DOHH2 (cell line): ENCODE measurements at regions not wholly inside any gene's neighbourhood (a gene's known extent, or its start where the extent isn't known, plus 50 kb on each side); places are given as distances from the start of the nearest gene placed in this dataset.

ENCODE experiments used
- H3F3A ChIP-seq: fragments of 200-600 bp; sonication (generic), shearing (Covaris generic); 2 replicates; pipeline ENCODE4 v1.6.0; 2016; ENCODE audit warnings: antibody characterized with exemption, mild to moderate bottlenecking; ENCODE audit not compliant: control insufficient read depth, insufficient read depth
- H3K27ac ChIP-seq: fragments of 200-600 bp; sonication (generic); 2 replicates; pipeline ENCODE4 v1.5.1; 2014; ENCODE audit warnings: low read depth, mild to moderate bottlenecking, low read length, moderate library complexity
- H3K27me3 ChIP-seq: fragments of 200-600 bp; sonication (generic); 2 replicates; pipeline ENCODE4 v1.6.1; 2014; ENCODE audit warnings: mild to moderate bottlenecking, low read length, mixed read lengths; ENCODE audit not compliant: control insufficient read depth
- H3K36me3 ChIP-seq: fragments of 200-600 bp; sonication (generic); 2 replicates; pipeline ENCODE4 v1.6.1; 2014; ENCODE audit warnings: mild to moderate bottlenecking, low read length, moderate library complexity, mixed read lengths; ENCODE audit not compliant: control insufficient read depth
- H3K4me1 ChIP-seq: fragments of 200-600 bp; sonication (generic); 2 replicates; pipeline ENCODE4 v1.6.1; 2014; ENCODE audit warnings: mild to moderate bottlenecking, low read length, mixed read lengths; ENCODE audit not compliant: control insufficient read depth
- H3K4me2 ChIP-seq: fragments of 200-600 bp; sonication (generic); 2 replicates; pipeline ENCODE4 v1.6.0; 2014; ENCODE audit warnings: mild to moderate bottlenecking, low read length, moderate library complexity
- H3K4me3 ChIP-seq: fragments of 200-600 bp; sonication (generic); 2 replicates; pipeline ENCODE4 v1.5.1; 2014; ENCODE audit warnings: mild to moderate bottlenecking, low read length, mixed read lengths
- H3K79me2 ChIP-seq: fragments of 200-600 bp; sonication (generic); 2 replicates; pipeline ENCODE4 v1.6.1; 2014; ENCODE audit warnings: mild to moderate bottlenecking, low read length, mixed read lengths; ENCODE audit not compliant: control insufficient read depth
- H3K9me2 ChIP-seq: fragments of 200-600 bp; sonication (generic); replicated peaks from 2 replicates; pipeline ENCODE4 v1.6.1; 2014; ENCODE audit warnings: mild to moderate bottlenecking, low read length, mixed read lengths; ENCODE audit not compliant: control insufficient read depth
- H3K9me3 ChIP-seq: fragments of 200-600 bp; sonication (generic); 2 replicates; pipeline ENCODE4 v1.6.1; 2014; ENCODE audit warnings: antibody characterized with exemption, low read length, mixed read lengths; ENCODE audit not compliant: control insufficient read depth, insufficient read depth
- H4K20me1 ChIP-seq: fragments of 200-600 bp; sonication (generic); 2 replicates; pipeline ENCODE4 v1.6.0; 2014; ENCODE audit warnings: low read depth, mild to moderate bottlenecking, antibody characterized with exemption, low read length, moderate library complexity; ENCODE audit not compliant: control insufficient read depth, insufficient read depth
- EZH2phosphoT487 ChIP-seq: fragments of 200-600 bp; sonication (generic); IDR thresholded peaks from 2 replicates; pipeline ENCODE4 v1.6.1; 2017; ENCODE audit warnings: borderline replicate concordance, mild to moderate bottlenecking, antibody characterized with exemption, low read length, moderate library complexity, mixed read lengths
- TF ChIP-seq, protein P1 (sequence below): fragments of 200-600 bp; sonication (generic); IDR thresholded peaks from one replicate; pipeline ENCODE4 v1.5.1; 2014; ENCODE audit warnings: antibody characterized with exemption, mild to moderate bottlenecking, low read depth, low read length; ENCODE audit not compliant: poor library complexity, severe bottlenecking

DNA sequence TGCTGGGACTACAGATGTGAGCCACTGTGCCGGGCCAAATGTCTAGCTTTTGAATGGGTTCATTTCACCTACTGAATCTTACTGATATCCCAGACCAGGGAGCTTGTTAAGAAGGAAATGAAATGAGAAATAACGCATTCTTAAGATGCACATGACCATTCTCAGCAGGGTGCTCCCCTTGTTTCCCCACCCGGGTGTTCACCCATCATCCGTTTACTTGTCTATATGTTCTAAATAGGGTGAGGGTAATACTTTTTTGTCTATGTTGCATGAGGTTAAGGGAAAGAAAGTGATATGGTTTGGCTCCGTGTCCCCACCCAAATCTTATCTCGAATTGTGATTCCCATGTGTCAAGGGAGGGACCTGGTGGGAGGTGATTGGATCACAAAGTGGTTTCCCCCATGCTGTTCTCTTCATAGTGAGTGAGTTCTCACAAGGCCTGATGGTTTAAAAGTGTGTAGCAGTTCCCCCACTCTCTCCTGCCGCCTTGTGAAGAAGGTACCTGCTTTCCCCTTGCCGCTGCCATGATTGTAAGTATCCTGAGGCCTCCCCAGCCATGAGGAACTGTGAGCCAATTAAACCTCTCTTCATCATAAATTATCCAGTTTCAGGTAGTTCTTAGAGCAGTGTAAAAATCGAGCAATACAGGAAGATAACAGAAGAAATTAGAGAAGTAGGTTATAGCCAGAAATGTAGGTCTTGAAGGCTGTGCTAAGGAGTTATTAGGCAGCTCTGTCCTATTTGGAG lies 129.1 kb downstream of the DDX1 start:
- no peak overlapping the region for H3K27ac ChIP-seq
- no peaks in the 10 kb centered on the region for H3K36me3 ChIP-seq
- TF ChIP-seq, protein P1, sequence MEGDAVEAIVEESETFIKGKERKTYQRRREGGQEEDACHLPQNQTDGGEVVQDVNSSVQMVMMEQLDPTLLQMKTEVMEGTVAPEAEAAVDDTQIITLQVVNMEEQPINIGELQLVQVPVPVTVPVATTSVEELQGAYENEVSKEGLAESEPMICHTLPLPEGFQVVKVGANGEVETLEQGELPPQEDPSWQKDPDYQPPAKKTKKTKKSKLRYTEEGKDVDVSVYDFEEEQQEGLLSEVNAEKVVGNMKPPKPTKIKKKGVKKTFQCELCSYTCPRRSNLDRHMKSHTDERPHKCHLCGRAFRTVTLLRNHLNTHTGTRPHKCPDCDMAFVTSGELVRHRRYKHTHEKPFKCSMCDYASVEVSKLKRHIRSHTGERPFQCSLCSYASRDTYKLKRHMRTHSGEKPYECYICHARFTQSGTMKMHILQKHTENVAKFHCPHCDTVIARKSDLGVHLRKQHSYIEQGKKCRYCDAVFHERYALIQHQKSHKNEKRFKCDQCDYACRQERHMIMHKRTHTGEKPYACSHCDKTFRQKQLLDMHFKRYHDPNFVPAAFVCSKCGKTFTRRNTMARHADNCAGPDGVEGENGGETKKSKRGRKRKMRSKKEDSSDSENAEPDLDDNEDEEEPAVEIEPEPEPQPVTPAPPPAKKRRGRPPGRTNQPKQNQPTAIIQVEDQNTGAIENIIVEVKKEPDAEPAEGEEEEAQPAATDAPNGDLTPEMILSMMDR: no peak
- no peak for TF ChIP-seq EZH2phosphoT487
- H3K4me1 ChIP-seq: no peaks in the 10 kb centered on the region
- H3K79me2 ChIP-seq: no peaks in the 10 kb centered on the region
- H4K20me1 ChIP-seq: no peaks in the 10 kb centered on the region
- no peak overlapping the region for H3K4me3 ChIP-seq
- H3K4me2 ChIP-seq: no peak overlapping the region
- H3F3A ChIP-seq: no peaks in the 10 kb centered on the region
- H3K27me3 ChIP-seq: no peaks in the 10 kb centered on the region
- H3K9me2 ChIP-seq: no peaks in the 10 kb centered on the region
- H3K9me3 ChIP-seq: no peaks in the 10 kb centered on the region

DNA sequence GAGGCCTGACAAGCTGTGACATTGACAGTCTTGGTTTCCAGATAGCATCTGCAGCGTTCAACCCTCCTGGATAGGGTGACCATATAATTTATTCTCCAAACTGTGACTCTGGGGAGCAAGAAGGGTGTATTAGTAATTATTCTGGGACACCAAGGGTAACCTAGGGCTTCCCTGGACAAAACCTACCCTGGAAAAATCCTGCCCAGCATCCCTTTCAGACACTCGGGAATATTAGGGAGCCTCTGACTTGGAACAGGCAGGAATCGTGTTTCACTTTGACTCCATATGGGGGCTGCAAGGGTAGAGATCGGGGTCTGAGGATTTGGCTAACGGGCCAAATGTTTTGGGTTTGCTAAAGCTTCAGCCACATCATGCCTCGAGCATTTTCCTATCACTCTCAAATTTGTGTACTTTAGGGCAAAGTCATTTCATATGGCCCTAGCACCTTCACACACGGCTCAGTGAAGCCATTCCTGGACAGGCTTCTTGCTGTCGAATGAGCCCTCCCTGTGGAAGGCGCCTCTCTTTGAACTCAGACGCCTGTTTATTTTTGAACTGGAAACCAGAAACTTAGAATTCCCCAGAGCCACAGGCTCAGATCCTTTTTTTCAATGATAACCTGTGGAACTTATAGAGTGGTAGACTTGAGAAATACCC lies 129.9 kb downstream of the DDX1 start:
- no peak for TF ChIP-seq EZH2phosphoT487
- TF ChIP-seq, protein P1: no peak
- no peak overlapping the region for H3K27ac ChIP-seq
- H3K9me2 ChIP-seq: no peaks in the 10 kb centered on the region
- H4K20me1 ChIP-seq: no peaks in the 10 kb centered on the region
- H3K4me3 ChIP-seq: no peak overlapping the region
- H3K9me3 ChIP-seq: no peaks in the 10 kb centered on the region
- no peaks in the 10 kb centered on the region for H3F3A ChIP-seq
- no peak overlapping the region for H3K4me2 ChIP-seq
- H3K27me3 ChIP-seq: no peaks in the 10 kb centered on the region
- H3K36me3 ChIP-seq: no peaks in the 10 kb centered on the region
- no peaks in the 10 kb centered on the region for H3K79me2 ChIP-seq
- H3K4me1 ChIP-seq: no peaks in the 10 kb centered on the region

DNA sequence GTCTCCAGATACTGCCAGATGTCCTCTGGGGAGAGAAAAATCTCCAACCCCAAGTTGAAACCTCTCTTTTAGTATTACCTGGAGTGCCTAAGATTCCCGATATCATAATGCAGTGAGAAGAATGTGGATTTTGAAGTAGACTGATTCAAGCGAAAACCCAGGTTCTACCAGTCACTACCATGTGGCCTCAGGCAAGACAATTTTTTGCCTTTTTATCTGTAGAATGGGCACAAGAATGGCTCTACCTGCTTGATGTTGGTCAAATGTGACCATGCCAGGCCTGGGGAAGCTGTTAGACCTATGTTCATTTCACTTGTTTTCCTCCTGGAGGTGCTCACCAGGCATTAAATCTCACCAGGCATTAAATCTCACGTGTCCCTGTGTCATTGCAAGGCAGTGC lies 131.3 kb downstream of the DDX1 start:
- H3K79me2 ChIP-seq: no peaks in the 10 kb centered on the region
- no peaks in the 10 kb centered on the region for H3K9me3 ChIP-seq
- H4K20me1 ChIP-seq: no peaks in the 10 kb centered on the region
- no peak overlapping the region for H3K4me3 ChIP-seq
- no peaks in the 10 kb centered on the region for H3F3A ChIP-seq
- TF ChIP-seq, protein P1: no peak
- TF ChIP-seq EZH2phosphoT487: no peak
- H3K4me2 ChIP-seq: no peak overlapping the region
- no peaks in the 10 kb centered on the region for H3K4me1 ChIP-seq
- no peaks in the 10 kb centered on the region for H3K36me3 ChIP-seq
- no peaks in the 10 kb centered on the region for H3K27me3 ChIP-seq
- no peaks in the 10 kb centered on the region for H3K9me2 ChIP-seq
- no peak overlapping the region for H3K27ac ChIP-seq
